Prostate gland (tissue), 2 donors: ENCODE measurements at regions not wholly inside any gene's neighbourhood (a gene's known extent, or its start where the extent isn't known, plus 50 kb on each side); places are given as distances from the start of the nearest gene placed in this dataset.
A peak's percentile ranks its signal among the peaks of the same experiment; 100 is the strongest.

Experiments
- DNase-seq: peaks from one replicate; pipeline ENCODE4 v3.0.0-alpha.2; 2019; ENCODE audit warnings: low spot score
- H3K27ac ChIP-seq, 2 donors: fragments of 200-600 bp; sonication (generic); 2 replicates each; pipeline ENCODE4 v1.5.1; 2017 to 2019
- H3K27me3 ChIP-seq: fragments of 200-600 bp; sonication (generic); replicated peaks from 2 replicates; pipeline ENCODE4 v1.5.1; 2019; ENCODE audit not compliant: insufficient read depth
- H3K36me3 ChIP-seq, 2 donors: fragments of 200-600 bp; sonication (generic); 1 replicate in 1 of 2; 2 replicates in 1 of 2; pipeline versions ENCODE4 v1.5.1 to v1.8.1; 2017 to 2019
- H3K4me1 ChIP-seq: fragments of 200-600 bp; sonication (generic); replicated peaks from 2 replicates; pipeline ENCODE4 v1.5.1; 2019
- H3K4me3 ChIP-seq, 2 donors: fragments of 200-600 bp; sonication (generic); 2 replicates each; pipeline ENCODE4 v1.5.1; 2017 to 2019
- H3K9me3 ChIP-seq: fragments of 200-600 bp; sonication (generic); 2 replicates; pipeline ENCODE4 v1.5.1; 2017
- POLR2A ChIP-seq: fragments of 450-650 bp; IDR thresholded peaks from one replicate; pipeline ENCODE4 v1.6.1; 2016; ENCODE audit warnings: antibody characterized with exemption, mild to moderate bottlenecking
- POLR2AphosphoS5 ChIP-seq: sonication (generic); formaldehyde crosslinking; IDR thresholded peaks from one replicate; pipeline ENCODE4 v1.6.1; 2017; ENCODE audit warnings: antibody characterized with exemption
- WGBS: methylation state at CpG from one replicate; pipeline ENCODE4 v1.1.5; 2018; 5-methylcytosine and 5-hydroxymethylcytosine counted together
- intact Hi-C: fragments of 100-400 bp; cut with DNase I; formaldehyde crosslinking; loops from one replicate; pipeline ENCODE4 v1.14.2; 2022
- TF ChIP-seq, protein P1 (sequence below), 4 experiments: fragments of 200-600 bp in 2 of 4; fragments of 450-650 bp in 2 of 4; sonication (generic) in 2 of 4; IDR thresholded peaks; 1 replicate in 3 of 4; 2 replicates in 1 of 4; pipeline ENCODE4 v1.5.1; 2016 to 2019; ENCODE audit warnings: antibody characterized with exemption in 4 of 4, mild to moderate bottlenecking in 2 of 4, moderate library complexity in 2 of 4

- Histone ChIP-seq H3K4me3 (no peak overlapping the region), H3K4me1 (no peaks in the 10 kb centered on the region), H3K36me3 (no peaks in the 10 kb centered on the region), H3K9me3 (no peaks in the 10 kb centered on the region), H3K27me3 (no peaks in the 10 kb centered on the region), H3K27ac (no peak overlapping the region)
- 74% methylated on average over 7 of the region's 7 CpGs for WGBS
- TF ChIP-seq, protein P1, sequence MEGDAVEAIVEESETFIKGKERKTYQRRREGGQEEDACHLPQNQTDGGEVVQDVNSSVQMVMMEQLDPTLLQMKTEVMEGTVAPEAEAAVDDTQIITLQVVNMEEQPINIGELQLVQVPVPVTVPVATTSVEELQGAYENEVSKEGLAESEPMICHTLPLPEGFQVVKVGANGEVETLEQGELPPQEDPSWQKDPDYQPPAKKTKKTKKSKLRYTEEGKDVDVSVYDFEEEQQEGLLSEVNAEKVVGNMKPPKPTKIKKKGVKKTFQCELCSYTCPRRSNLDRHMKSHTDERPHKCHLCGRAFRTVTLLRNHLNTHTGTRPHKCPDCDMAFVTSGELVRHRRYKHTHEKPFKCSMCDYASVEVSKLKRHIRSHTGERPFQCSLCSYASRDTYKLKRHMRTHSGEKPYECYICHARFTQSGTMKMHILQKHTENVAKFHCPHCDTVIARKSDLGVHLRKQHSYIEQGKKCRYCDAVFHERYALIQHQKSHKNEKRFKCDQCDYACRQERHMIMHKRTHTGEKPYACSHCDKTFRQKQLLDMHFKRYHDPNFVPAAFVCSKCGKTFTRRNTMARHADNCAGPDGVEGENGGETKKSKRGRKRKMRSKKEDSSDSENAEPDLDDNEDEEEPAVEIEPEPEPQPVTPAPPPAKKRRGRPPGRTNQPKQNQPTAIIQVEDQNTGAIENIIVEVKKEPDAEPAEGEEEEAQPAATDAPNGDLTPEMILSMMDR (IDR thresholded peaks at IDR 0.05), result no peak
- TF ChIP-seq POLR2A (no peak), POLR2AphosphoS5 (no peak)
- intact Hi-C loops, result loop anchor here (10.0 kb wide), 2 partner anchors 86 to 264 kb away; partner anchors contain the start of gene GJA1
- DNase-seq, result no peak
These were observed 85.1 kb downstream of the GJA1 start for GRCh38 chr6:121520337-121521163.

DNA sequence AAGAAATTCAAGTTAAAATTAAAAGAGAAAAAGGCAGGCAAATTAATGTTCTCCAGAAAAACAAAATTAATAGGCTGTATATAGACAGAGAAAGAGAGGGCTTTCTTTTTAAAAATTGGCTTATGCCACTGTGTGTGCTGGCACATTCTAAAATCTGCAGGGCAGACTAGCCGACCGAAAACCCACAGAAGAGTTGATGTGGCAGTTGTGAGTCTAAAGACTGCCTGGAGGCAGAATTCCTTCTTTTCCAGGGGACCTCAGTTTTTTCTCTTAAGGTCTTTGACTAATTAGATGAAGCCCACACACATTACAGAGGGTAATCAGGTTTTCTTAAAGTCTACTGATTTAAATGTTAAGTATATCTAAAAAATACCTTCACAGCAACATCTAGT, 85.7 kb downstream of the GJA1 start:
- no peak for DNase-seq
- WGBS, result 62% methylated on average over 2 of the region's 2 CpGs
- H3K4me3 ChIP-seq, result no peak overlapping the region
- H3K4me1 ChIP-seq, result no peaks in the 10 kb centered on the region
- TF ChIP-seq POLR2AphosphoS5, result no peak
- no peak for TF ChIP-seq POLR2A
- TF ChIP-seq, protein P1 (IDR thresholded peaks at IDR 0.05), result no peak
- H3K9me3 ChIP-seq, result no peaks in the 10 kb centered on the region
- H3K36me3 ChIP-seq, result no peaks in the 10 kb centered on the region
- intact Hi-C loops, result loop anchor here (10.0 kb wide), 2 partner anchors 86 to 264 kb away; partner anchors contain the start of gene GJA1
- no peaks in the 10 kb centered on the region for H3K27me3 ChIP-seq
- H3K27ac ChIP-seq, result no peak overlapping the region

DNA sequence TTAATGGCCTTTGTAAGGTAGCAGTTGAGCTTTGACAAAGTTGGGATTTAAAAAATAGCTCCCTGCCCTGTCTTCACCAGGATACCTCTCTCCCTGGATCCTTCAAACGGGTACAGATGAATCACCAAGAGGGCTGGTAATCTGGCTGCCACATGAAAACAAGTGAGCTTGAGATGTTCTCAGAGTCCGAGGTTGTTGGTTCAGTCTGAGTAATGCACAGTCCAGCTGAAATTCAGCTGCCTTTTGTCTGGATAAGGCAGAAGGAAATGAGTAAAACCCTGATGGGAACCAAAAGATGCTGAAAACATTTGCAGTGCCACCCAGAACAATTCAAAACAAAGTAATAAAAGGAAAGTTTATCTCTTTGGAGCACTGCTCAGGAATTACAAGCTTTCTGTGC, 86.8 kb downstream of the GJA1 start:
- intact Hi-C loops, result loop anchor here (2.0 to 10.0 kb wide), 3 partner anchors 23 to 263 kb away; partner anchors contain the start of gene GJA1
- TF ChIP-seq, protein P1 (IDR thresholded peaks at IDR 0.05), result no peak
- peak; percentile 68 for TF ChIP-seq POLR2AphosphoS5
- Histone ChIP-seq H3K4me3 (peak overlapping the region in 1 of 2 donors; percentile 5), H3K27me3 (no peaks in the 10 kb centered on the region), H3K36me3 (no peaks in the 10 kb centered on the region), H3K27ac (peak overlapping the region; percentile 26 to 49), H3K9me3 (no peaks in the 10 kb centered on the region), H3K4me1 (no peaks in the 10 kb centered on the region)
- DNase-seq, result peak; percentile 28
- WGBS, result 3% methylated on average over 2 of the region's 2 CpGs

DNA sequence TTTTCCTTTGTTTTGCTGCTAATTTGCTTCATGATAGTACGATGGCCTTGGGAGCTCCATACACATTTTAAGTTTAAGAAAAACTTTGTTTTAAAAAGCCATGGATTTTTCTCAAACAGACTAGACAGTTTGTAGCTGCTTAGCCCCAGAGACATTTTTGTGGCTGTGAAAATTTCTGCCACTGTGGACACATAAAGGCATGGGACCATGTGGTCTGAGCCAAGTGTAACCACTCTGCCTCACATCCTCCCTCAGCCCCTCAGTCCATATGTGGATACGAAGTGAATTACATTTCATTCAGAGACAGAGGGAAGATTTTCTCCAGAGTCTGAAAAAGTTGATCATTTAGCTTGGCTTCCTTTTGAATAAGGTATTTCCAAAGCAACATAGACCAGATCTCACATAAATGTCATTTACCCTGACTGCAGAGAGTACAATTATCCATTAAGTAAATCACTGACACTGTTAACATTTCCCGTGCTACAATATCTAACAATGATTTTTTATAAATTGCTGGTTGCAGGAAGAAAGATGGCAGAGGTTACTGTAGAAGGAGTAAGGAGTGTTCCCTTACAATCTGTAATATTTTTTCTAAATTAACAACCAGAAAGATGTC, 87.4 kb downstream of the GJA1 start:
- TF ChIP-seq, protein P1 (IDR thresholded peaks at IDR 0.05), result no peak
- TF ChIP-seq POLR2AphosphoS5 (no peak), POLR2A (no peak)
- 55% methylated on average over 3 of the region's 3 CpGs for WGBS
- Histone ChIP-seq H3K4me3 (peak overlapping the region in 1 of 2 donors; percentile 5), H3K4me1 (no peaks in the 10 kb centered on the region), H3K27me3 (no peaks in the 10 kb centered on the region), H3K9me3 (no peaks in the 10 kb centered on the region), H3K27ac (peak overlapping the region; percentile 26 to 49), H3K36me3 (no peaks in the 10 kb centered on the region)
- no peak for DNase-seq
- intact Hi-C loops, result loop anchor here (2.0 to 10.0 kb wide), 3 partner anchors 24 to 262 kb away; partner anchors contain the start of gene GJA1
